ENCODE measurements at regions not wholly inside any gene's neighbourhood (a gene's known extent, or its start where the extent isn't known, plus 50 kb on each side); places are given as distances from the start of the nearest gene placed in this dataset.

DNA sequence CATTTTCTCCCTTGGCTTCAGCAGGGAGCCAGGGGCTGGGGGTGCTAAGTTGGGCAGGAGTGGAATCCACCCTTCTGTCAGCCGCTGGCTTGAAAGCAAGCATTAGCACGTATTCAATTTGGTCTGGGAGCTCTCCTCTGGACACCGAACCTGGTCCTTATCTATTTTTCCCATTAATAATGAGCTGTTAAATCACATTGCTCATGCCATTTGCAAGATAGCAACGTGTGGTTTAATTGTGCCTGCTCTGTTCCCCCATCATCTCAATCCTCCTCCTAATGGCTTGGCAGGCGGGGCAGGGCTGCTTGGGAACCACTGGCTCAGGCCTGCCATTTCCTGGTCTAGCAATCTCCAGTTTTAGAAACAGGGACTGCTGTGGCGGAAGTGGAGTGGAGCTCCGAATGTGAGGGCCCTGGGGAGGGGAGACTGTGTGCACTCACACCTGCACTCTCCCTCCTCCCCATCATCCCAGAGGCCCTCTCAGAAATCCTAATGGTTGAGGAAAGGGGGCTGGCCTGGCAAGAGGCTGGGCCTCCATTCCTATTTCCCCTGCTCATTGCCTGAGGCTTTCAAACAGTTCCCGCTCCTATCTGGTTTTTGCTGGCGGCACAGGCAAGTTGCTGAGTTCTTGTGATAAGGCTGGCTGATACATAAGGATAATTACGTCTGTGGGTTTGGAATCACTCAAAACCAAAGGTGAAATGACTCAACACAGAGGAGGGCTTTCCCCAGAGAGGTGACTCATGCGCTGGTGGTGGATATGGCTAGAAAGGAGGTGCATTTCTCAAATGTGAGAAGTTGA lies 201.2 kb upstream of the E2F8 start (continued):
- TF ChIP-seq MTA3 (IDR thresholded peaks at IDR 0.05; ENCODE audit: borderline replicate concordance) (peak; percentile 73), PURB (CRISPR knock-in tag; IDR thresholded peaks at IDR 0.05; ENCODE audit: low read depth) (no peak), ZNF282 (CRISPR knock-in tag; IDR thresholded peaks at IDR 0.05) (no peak), FIP1L1 (IDR thresholded peaks at IDR 0.05; ENCODE audit: low read depth, low read length, poor library complexity, severe bottlenecking) (no peak), ZNF507 (tag; conservative IDR thresholded peaks at IDR 0.05) (no peak), DPF2 (IDR thresholded peaks at IDR 0.05) (peak; percentile 99), GATA2 (CRISPR knock-in tag; IDR thresholded peaks at IDR 0.05) (peak; percentile 97), POLR2AphosphoS5 (IDR thresholded peaks at IDR 0.05; ENCODE audit: control insufficient read depth, insufficient read depth, low read depth, low read length) (peak; percentile 98), CBFA2T2 (conservative IDR thresholded peaks at IDR 0.05) (peak; percentile 98), MAFG (tag; conservative IDR thresholded peaks at IDR 0.05) (peak; percentile 55), ZNF146 (CRISPR knock-in tag; IDR thresholded peaks at IDR 0.05; ENCODE audit: unreplicated experiment) (no peak), CC2D1A (IDR thresholded peaks at IDR 0.05) (peak; percentile 89; the same call in 1 of the 2 replicates), NEUROD1 (IDR thresholded peaks at IDR 0.05; ENCODE audit: borderline replicate concordance, low read depth, low read length, partially characterized antibody) (peak; percentile 82), NCOA1 (IDR thresholded peaks at IDR 0.05; ENCODE audit: low read depth) (peak; percentile 88), PHB2 (IDR thresholded peaks at IDR 0.05; ENCODE audit: low read depth) (peak; percentile 88), CTBP1 (IDR thresholded peaks at IDR 0.05; ENCODE audit: borderline replicate concordance) (peak; percentile 91), TRIM24 (IDR thresholded peaks at IDR 0.05) (peak; percentile 96 to 97), MTA2 (IDR thresholded peaks at IDR 0.05; ENCODE audit: low read depth) (peak; percentile 95), NR4A1 (CRISPR knock-in tag; IDR thresholded peaks at IDR 0.05) (no peak), NR4A1 (tag; IDR thresholded peaks at IDR 0.05) (no peak), HEY1 (CRISPR knock-in tag; IDR thresholded peaks at IDR 0.05; ENCODE audit: borderline replicate concordance) (no peak), HOXB6 (CRISPR knock-in tag; IDR thresholded peaks at IDR 0.05; ENCODE audit: borderline replicate concordance) (no peak)
- TF ChIP-seq, protein P1, sequence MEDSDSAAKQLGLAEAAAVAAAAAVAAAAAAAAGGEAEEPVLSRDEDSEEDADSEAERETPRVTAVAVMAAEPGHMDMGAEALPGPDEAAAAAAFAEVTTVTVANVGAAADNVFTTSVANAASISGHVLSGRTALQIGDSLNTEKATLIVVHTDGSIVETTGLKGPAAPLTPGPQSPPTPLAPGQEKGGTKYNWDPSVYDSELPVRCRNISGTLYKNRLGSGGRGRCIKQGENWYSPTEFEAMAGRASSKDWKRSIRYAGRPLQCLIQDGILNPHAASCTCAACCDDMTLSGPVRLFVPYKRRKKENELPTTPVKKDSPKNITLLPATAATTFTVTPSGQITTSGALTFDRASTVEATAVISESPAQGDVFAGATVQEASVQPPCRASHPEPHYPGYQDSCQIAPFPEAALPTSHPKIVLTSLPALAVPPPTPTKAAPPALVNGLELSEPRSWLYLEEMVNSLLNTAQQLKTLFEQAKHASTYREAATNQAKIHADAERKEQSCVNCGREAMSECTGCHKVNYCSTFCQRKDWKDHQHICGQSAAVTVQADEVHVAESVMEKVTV (CRISPR knock-in tag; IDR thresholded peaks at IDR 0.05), result no peak
- TF ChIP-seq, protein P2, sequence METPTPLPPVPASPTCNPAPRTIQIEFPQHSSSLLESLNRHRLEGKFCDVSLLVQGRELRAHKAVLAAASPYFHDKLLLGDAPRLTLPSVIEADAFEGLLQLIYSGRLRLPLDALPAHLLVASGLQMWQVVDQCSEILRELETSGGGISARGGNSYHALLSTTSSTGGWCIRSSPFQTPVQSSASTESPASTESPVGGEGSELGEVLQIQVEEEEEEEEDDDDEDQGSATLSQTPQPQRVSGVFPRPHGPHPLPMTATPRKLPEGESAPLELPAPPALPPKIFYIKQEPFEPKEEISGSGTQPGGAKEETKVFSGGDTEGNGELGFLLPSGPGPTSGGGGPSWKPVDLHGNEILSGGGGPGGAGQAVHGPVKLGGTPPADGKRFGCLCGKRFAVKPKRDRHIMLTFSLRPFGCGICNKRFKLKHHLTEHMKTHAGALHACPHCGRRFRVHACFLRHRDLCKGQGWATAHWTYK (CRISPR knock-in tag; IDR thresholded peaks at IDR 0.05), result 0 out of 2 replicates have a peak, but pooled peaks have one; percentile 38
- TF ChIP-seq, protein P3, sequence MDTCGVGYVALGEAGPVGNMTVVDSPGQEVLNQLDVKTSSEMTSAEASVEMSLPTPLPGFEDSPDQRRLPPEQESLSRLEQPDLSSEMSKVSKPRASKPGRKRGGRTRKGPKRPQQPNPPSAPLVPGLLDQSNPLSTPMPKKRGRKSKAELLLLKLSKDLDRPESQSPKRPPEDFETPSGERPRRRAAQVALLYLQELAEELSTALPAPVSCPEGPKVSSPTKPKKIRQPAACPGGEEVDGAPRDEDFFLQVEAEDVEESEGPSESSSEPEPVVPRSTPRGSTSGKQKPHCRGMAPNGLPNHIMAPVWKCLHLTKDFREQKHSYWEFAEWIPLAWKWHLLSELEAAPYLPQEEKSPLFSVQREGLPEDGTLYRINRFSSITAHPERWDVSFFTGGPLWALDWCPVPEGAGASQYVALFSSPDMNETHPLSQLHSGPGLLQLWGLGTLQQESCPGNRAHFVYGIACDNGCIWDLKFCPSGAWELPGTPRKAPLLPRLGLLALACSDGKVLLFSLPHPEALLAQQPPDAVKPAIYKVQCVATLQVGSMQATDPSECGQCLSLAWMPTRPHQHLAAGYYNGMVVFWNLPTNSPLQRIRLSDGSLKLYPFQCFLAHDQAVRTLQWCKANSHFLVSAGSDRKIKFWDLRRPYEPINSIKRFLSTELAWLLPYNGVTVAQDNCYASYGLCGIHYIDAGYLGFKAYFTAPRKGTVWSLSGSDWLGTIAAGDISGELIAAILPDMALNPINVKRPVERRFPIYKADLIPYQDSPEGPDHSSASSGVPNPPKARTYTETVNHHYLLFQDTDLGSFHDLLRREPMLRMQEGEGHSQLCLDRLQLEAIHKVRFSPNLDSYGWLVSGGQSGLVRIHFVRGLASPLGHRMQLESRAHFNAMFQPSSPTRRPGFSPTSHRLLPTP (IDR thresholded peaks at IDR 0.05; ENCODE audit: borderline replicate concordance, extremely low read depth, insufficient read length), result no peak
